Activated CD4-positive, CD25-positive, alpha-beta regulatory T cell (primary cell): ENCODE measurements at regions not wholly inside any gene's neighbourhood (a gene's known extent, or its start where the extent isn't known, plus 50 kb on each side); places are given as distances from the start of the nearest gene placed in this dataset.

ENCODE experiments used
- DNase-seq, 4 experiments: peaks; one replicate each; lab custom pipeline; 2025; lab: John Stamatoyannopoulos, UW

- DNase-seq: no peak
Observed at GRCh38 chr5:156137071-156137869, 189.7 kb upstream of the SGCD start.

- no peak for DNase-seq
Observed at GRCh38 chr5:156142867-156143266, 184.1 kb upstream of the SGCD start.

- no peak for DNase-seq
Observed at GRCh38 chr5:156147261-156147943, 179.6 kb upstream of the SGCD start.

- DNase-seq: no peak
Observed at GRCh38 chr5:156147944-156148285, 179.0 kb upstream of the SGCD start.

- DNase-seq: no peak
Observed at GRCh38 chr5:156148301-156148700, 178.7 kb upstream of the SGCD start.

GRCh38 chr5:156149213-156149612 is 177.8 kb upstream of the SGCD start:
- no peak for DNase-seq

GRCh38 chr5:156153602-156154001 is 173.4 kb upstream of the SGCD start:
- no peak for DNase-seq

- DNase-seq: no peak
Observed at GRCh38 chr5:156154757-156155156, 172.2 kb upstream of the SGCD start.

- DNase-seq: no peak
Observed at GRCh38 chr5:156155598-156155997, 171.4 kb upstream of the SGCD start.

GRCh38 chr5:156164306-156164705 is 162.7 kb upstream of the SGCD start:
- no peak for DNase-seq

- DNase-seq: no peak
Observed at GRCh38 chr5:156169495-156169894, 157.5 kb upstream of the SGCD start.

GRCh38 chr5:156170351-156170961 is 156.5 kb upstream of the SGCD start:
- no peak for DNase-seq

- no peak for DNase-seq
Observed at GRCh38 chr5:156174225-156174624, 152.7 kb upstream of the SGCD start.

- DNase-seq: no peak
Observed at GRCh38 chr5:156178117-156178516, 148.8 kb upstream of the SGCD start.

GRCh38 chr5:156181656-156182055 is 145.3 kb upstream of the SGCD start:
- DNase-seq: no peak

GRCh38 chr5:156182174-156182967 is 144.6 kb upstream of the SGCD start:
- DNase-seq: no peak

GRCh38 chr5:156186760-156187159 is 140.2 kb upstream of the SGCD start:
- DNase-seq: no peak

GRCh38 chr5:156188016-156188415 is 138.9 kb upstream of the SGCD start:
- no peak for DNase-seq

GRCh38 chr5:156189628-156190027 is 137.3 kb upstream of the SGCD start:
- no peak for DNase-seq

- no peak for DNase-seq
Observed at GRCh38 chr5:156191547-156191946, 135.4 kb upstream of the SGCD start.

- no peak for DNase-seq
Observed at GRCh38 chr5:156197042-156197635, 129.8 kb upstream of the SGCD start.

- DNase-seq: no peak
Observed at GRCh38 chr5:156199045-156199444, 127.9 kb upstream of the SGCD start.
